ENCODE measurements at regions not wholly inside any gene's neighbourhood (a gene's known extent, or its start where the extent isn't known, plus 50 kb on each side); places are given as distances from the start of the nearest gene placed in this dataset.

GRCh38 chr9:82327641-82328040 is 339.1 kb downstream of the SPATA31D1 start:
- WGBS, result 95% methylated on average over 2 of the region's 2 CpGs
- ATAC-seq (no peak), DNase-seq (no peak)
- Histone ChIP-seq H3K27me3 (ENCODE audit: control insufficient read depth, insufficient read depth) (no peaks in the 10 kb centered on the region), H3K4me3 (ENCODE audit: low read length) (no peak overlapping the region), H3K9me3 (ENCODE audit: control insufficient read depth, low read length) (peaks cover 3% of the 10 kb centered on the region), H3K4me1 (ENCODE audit: control insufficient read depth, insufficient read depth, low read length) (no peaks in the 10 kb centered on the region), H3K27ac (ENCODE audit: low read length) (no peak overlapping the region)
- intact Hi-C loops (cut with DNase I), result loop anchor here in 1 of 4 donors (10.0 kb wide), 1 partner anchor 1143 kb away; no protein-coding TSS in a partner anchor

- peaks cover 3% of the 10 kb centered on the region for H3K9me3 ChIP-seq (ENCODE audit: control insufficient read depth, low read length)
- H3K4me3 ChIP-seq (ENCODE audit: low read length), result no peak overlapping the region
- no peak for DNase-seq
- H3K4me1 ChIP-seq (ENCODE audit: control insufficient read depth, insufficient read depth, low read length), result no peaks in the 10 kb centered on the region
- H3K27me3 ChIP-seq (ENCODE audit: control insufficient read depth, insufficient read depth), result no peaks in the 10 kb centered on the region
- intact Hi-C loops (cut with DNase I), result no loop called here
- H3K27ac ChIP-seq (ENCODE audit: low read length), result no peak overlapping the region
- 77% methylated on average over 2 of the region's 2 CpGs for WGBS
- no peak for ATAC-seq
These were observed 342.5 kb downstream of the SPATA31D1 start for GRCh38 chr9:82331079-82331478.

GRCh38 chr9:82332018-82332773 is 343.6 kb downstream of the SPATA31D1 start:
- H3K27ac ChIP-seq (ENCODE audit: low read length), result no peak overlapping the region
- H3K27me3 ChIP-seq (ENCODE audit: control insufficient read depth, insufficient read depth), result no peaks in the 10 kb centered on the region
- WGBS, result 76% methylated on average over 5 of the region's 5 CpGs
- no peak for ATAC-seq
- DNase-seq, result no peak
- H3K4me3 ChIP-seq (ENCODE audit: low read length), result no peak overlapping the region
- peaks cover 3% of the 10 kb centered on the region for H3K9me3 ChIP-seq (ENCODE audit: control insufficient read depth, low read length)
- no peaks in the 10 kb centered on the region for H3K4me1 ChIP-seq (ENCODE audit: control insufficient read depth, insufficient read depth, low read length)
- intact Hi-C loops (cut with DNase I), result no loop called here

DNA sequence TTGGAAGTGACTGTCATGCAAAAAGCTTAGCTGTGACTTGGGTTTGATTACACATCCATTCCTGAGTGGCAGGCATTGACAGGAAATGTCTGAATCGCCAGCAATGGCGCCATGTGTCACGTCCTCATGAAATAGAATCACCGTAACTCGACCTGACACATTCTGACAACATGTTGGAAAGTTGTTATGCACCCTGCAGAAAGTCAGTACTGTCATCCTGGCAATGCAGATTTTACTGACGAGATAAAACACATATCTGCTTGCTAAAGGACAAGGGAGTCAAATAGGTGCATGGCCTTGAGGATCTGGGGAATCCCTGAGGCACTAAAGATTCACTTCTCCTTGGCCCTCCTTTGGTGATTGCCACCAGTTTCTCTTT is 344.2 kb downstream of the SPATA31D1 start:
- H3K9me3 ChIP-seq (ENCODE audit: control insufficient read depth, low read length), result no peaks in the 10 kb centered on the region
- WGBS, result 75% methylated on average over 6 of the region's 6 CpGs
- H3K27me3 ChIP-seq (ENCODE audit: control insufficient read depth, insufficient read depth), result no peaks in the 10 kb centered on the region
- H3K27ac ChIP-seq (ENCODE audit: low read length), result no peak overlapping the region
- ATAC-seq, result no peak
- no peak overlapping the region for H3K4me3 ChIP-seq (ENCODE audit: low read length)
- intact Hi-C loops (cut with DNase I), result no loop called here
- no peak for DNase-seq
- no peaks in the 10 kb centered on the region for H3K4me1 ChIP-seq (ENCODE audit: control insufficient read depth, insufficient read depth, low read length)

DNA sequence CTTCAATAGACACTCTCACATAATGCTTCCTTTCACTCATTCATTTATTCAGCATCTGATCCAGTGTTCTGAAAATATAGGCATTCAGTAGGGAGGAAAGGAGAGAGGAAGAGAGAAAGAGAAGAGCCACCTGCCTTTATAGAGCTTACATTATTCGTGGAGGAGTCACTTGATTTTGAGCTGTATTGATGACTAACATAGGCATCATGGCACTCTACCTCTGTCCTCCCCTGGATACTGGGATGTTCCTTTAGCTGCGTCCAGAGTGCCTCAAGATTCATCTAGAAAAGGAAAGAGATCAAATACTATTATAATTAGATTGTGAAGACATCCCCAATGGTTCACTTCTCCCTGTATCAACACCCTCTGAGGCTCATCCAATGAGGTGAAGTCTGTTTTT is 345.1 kb downstream of the SPATA31D1 start:
- Histone ChIP-seq H3K9me3 (ENCODE audit: control insufficient read depth, low read length) (no peaks in the 10 kb centered on the region), H3K4me1 (ENCODE audit: control insufficient read depth, insufficient read depth, low read length) (no peaks in the 10 kb centered on the region), H3K27me3 (ENCODE audit: control insufficient read depth, insufficient read depth) (no peaks in the 10 kb centered on the region), H3K27ac (ENCODE audit: low read length) (no peak overlapping the region), H3K4me3 (ENCODE audit: low read length) (no peak overlapping the region)
- ATAC-seq (no peak), DNase-seq (no peak)
- WGBS, result 78% methylated on average over 2 of the region's 2 CpGs
- intact Hi-C loops (cut with DNase I), result no loop called here

- H3K4me1 ChIP-seq (ENCODE audit: control insufficient read depth, insufficient read depth, low read length), result no peaks in the 10 kb centered on the region
- no peaks in the 10 kb centered on the region for H3K9me3 ChIP-seq (ENCODE audit: control insufficient read depth, low read length)
- intact Hi-C loops (cut with DNase I), result no loop called here
- DNase-seq (no peak), ATAC-seq (no peak)
- no peaks in the 10 kb centered on the region for H3K27me3 ChIP-seq (ENCODE audit: control insufficient read depth, insufficient read depth)
- no peak overlapping the region for H3K4me3 ChIP-seq (ENCODE audit: low read length)
- no peak overlapping the region for H3K27ac ChIP-seq (ENCODE audit: low read length)
These were observed 345.7 kb downstream of the SPATA31D1 start for GRCh38 chr9:82334286-82334685.

DNA sequence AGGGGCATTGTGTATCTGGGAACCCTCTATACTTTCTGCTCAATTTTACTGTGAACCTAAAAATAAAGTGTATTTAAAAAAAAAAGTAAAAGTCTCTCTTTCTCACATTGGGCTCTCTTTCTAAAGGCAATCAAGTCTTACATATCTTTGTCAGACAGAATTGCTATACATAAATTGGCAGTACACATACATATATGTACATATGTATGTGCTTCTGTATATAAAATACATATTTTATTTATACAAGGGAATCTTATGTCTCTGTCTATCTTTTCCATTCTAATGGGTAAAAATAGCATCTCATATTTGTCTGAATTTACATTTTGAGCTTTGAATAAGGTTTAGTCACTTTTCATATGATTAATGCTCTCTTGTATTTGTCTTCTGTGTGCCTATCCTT is 348.8 kb downstream of the SPATA31D1 start:
- Histone ChIP-seq H3K9me3 (ENCODE audit: control insufficient read depth, low read length) (no peaks in the 10 kb centered on the region), H3K4me3 (ENCODE audit: low read length) (no peak overlapping the region), H3K27ac (ENCODE audit: low read length) (no peak overlapping the region), H3K4me1 (ENCODE audit: control insufficient read depth, insufficient read depth, low read length) (no peaks in the 10 kb centered on the region), H3K27me3 (ENCODE audit: control insufficient read depth, insufficient read depth) (no peaks in the 10 kb centered on the region)
- ATAC-seq, result no peak
- intact Hi-C loops (cut with DNase I), result no loop called here
- DNase-seq, result no peak

- intact Hi-C loops (cut with DNase I), result no loop called here
- Histone ChIP-seq H3K27me3 (ENCODE audit: control insufficient read depth, insufficient read depth) (no peaks in the 10 kb centered on the region), H3K4me3 (ENCODE audit: low read length) (no peak overlapping the region), H3K4me1 (ENCODE audit: control insufficient read depth, insufficient read depth, low read length) (no peaks in the 10 kb centered on the region), H3K9me3 (ENCODE audit: control insufficient read depth, low read length) (peaks cover 2% of the 10 kb centered on the region), H3K27ac (ENCODE audit: low read length) (no peak overlapping the region)
- ATAC-seq, result no peak
- WGBS, result 12% methylated on average over 2 of the region's 2 CpGs
- no peak for DNase-seq
These were observed 353.5 kb downstream of the SPATA31D1 start for GRCh38 chr9:82342046-82342445.

GRCh38 chr9:82346040-82346439 is 357.5 kb downstream of the SPATA31D1 start:
- no peaks in the 10 kb centered on the region for H3K4me1 ChIP-seq (ENCODE audit: control insufficient read depth, insufficient read depth, low read length)
- ATAC-seq (no peak), DNase-seq (no peak)
- H3K27me3 ChIP-seq (ENCODE audit: control insufficient read depth, insufficient read depth), result no peaks in the 10 kb centered on the region
- WGBS, result 63% methylated on average over 2 of the region's 2 CpGs
- peaks cover 2% of the 10 kb centered on the region for H3K9me3 ChIP-seq (ENCODE audit: control insufficient read depth, low read length)
- no peak overlapping the region for H3K27ac ChIP-seq (ENCODE audit: low read length)
- intact Hi-C loops (cut with DNase I), result no loop called here
- no peak overlapping the region for H3K4me3 ChIP-seq (ENCODE audit: low read length)

- 76% methylated on average over 7 of the region's 7 CpGs for WGBS
- DNase-seq, result peak in 1 of 3 donors; percentile 11
- no peak overlapping the region for H3K27ac ChIP-seq (ENCODE audit: low read length)
- no peak overlapping the region for H3K4me3 ChIP-seq (ENCODE audit: low read length)
- no peaks in the 10 kb centered on the region for H3K27me3 ChIP-seq (ENCODE audit: control insufficient read depth, insufficient read depth)
- intact Hi-C loops (cut with DNase I), result no loop called here
- no peaks in the 10 kb centered on the region for H3K9me3 ChIP-seq (ENCODE audit: control insufficient read depth, low read length)
- ATAC-seq, result no peak
- no peaks in the 10 kb centered on the region for H3K4me1 ChIP-seq (ENCODE audit: control insufficient read depth, insufficient read depth, low read length)
These were observed 365.2 kb downstream of the SPATA31D1 start for GRCh38 chr9:82353631-82354278.

GRCh38 chr9:82354279-82354659 is 365.7 kb downstream of the SPATA31D1 start:
- H3K27me3 ChIP-seq (ENCODE audit: control insufficient read depth, insufficient read depth), result no peaks in the 10 kb centered on the region
- no peak overlapping the region for H3K4me3 ChIP-seq (ENCODE audit: low read length)
- 77% methylated on average over 2 of the region's 2 CpGs for whole genome bisulfite sequencing
- H3K9me3 ChIP-seq (ENCODE audit: control insufficient read depth, low read length), result no peaks in the 10 kb centered on the region
- intact Hi-C loops (cut with DNase I), result no loop called here
- no peaks in the 10 kb centered on the region for H3K4me1 ChIP-seq (ENCODE audit: control insufficient read depth, insufficient read depth, low read length)
- ATAC-seq, result no peak
- DNase-seq, result no peak
- no peak overlapping the region for H3K27ac ChIP-seq (ENCODE audit: low read length)

Measured in right cardiac atrium (tissue), 5 donors.